Gastroesophageal sphincter (tissue), 4 donors: ENCODE measurements at regions not wholly inside any gene's neighbourhood (a gene's known extent, or its start where the extent isn't known, plus 50 kb on each side); places are given as distances from the start of the nearest gene placed in this dataset.

ENCODE experiments used
- ATAC-seq: fragments of 150-250 bp; one replicate; pipeline ENCODE4 v1.9.1; 2016; ENCODE audit warnings: mild to moderate bottlenecking, moderate library complexity
- H3K27ac ChIP-seq, 4 donors: fragments of 200-600 bp; sonication (generic) in 3 of 4; 1 replicate in 3 of 4; 2 replicates in 1 of 4; pipeline ENCODE4 v1.5.1; 2016 to 2019
- H3K27me3 ChIP-seq: fragments of 200-600 bp; sonication (generic); one replicate; pipeline ENCODE4 v1.5.1; 2019
- H3K36me3 ChIP-seq, 2 donors: fragments of 200-600 bp; sonication (generic); one replicate each; pipeline ENCODE4 v1.5.1; 2019; ENCODE audit warnings: control low read depth in 1 of 2
- H3K4me1 ChIP-seq, 3 donors: fragments of 200-600 bp; sonication (generic); 1 replicate in 2 of 3; 2 replicates in 1 of 3; pipeline ENCODE4 v1.5.1; 2016 to 2019; ENCODE audit warnings: control low read depth in 2 of 3
- H3K4me3 ChIP-seq, 2 donors: fragments of 200-600 bp; sonication (generic); one replicate each; pipeline ENCODE4 v1.5.1; 2019; ENCODE audit warnings: mild to moderate bottlenecking in 1 of 2, moderate library complexity in 1 of 2
- H3K9me3 ChIP-seq, 3 donors: fragments of 200-600 bp; sonication (generic); one replicate each; pipeline ENCODE4 v1.5.1; 2017 to 2019; ENCODE audit warnings: control low read depth in 2 of 3
- EP300 ChIP-seq: sonication (generic); formaldehyde crosslinking; IDR thresholded peaks from one replicate; pipeline ENCODE4 v1.6.1; 2017; ENCODE audit warnings: antibody characterized with exemption, mild to moderate bottlenecking
- POLR2A ChIP-seq, 2 donors: fragments of 450-650 bp; IDR thresholded peaks; one replicate each; pipeline ENCODE4 v1.6.1; 2017; ENCODE audit warnings: antibody characterized with exemption in 2 of 2, mild to moderate bottlenecking in 2 of 2, moderate library complexity in 1 of 2
- POLR2AphosphoS5 ChIP-seq: sonication (generic); formaldehyde crosslinking; IDR thresholded peaks from one replicate; pipeline ENCODE4 v1.6.1; 2017; ENCODE audit warnings: antibody characterized with exemption
- WGBS, 2 donors: methylation state at CpG; one replicate each; pipeline ENCODE4 v1.1.5; 2018; ENCODE audit warnings: low coverage in 1 of 2; 5-methylcytosine and 5-hydroxymethylcytosine counted together
- TF ChIP-seq, protein P1 (sequence below), 4 experiments: fragments of 200-600 bp in 2 of 4; fragments of 450-650 bp in 2 of 4; sonication (generic) in 1 of 4; IDR thresholded peaks; one replicate each; pipeline ENCODE4 v1.5.1; 2017 to 2019; ENCODE audit warnings: antibody characterized with exemption in 4 of 4, mild to moderate bottlenecking in 2 of 4, moderate library complexity in 2 of 4

DNA sequence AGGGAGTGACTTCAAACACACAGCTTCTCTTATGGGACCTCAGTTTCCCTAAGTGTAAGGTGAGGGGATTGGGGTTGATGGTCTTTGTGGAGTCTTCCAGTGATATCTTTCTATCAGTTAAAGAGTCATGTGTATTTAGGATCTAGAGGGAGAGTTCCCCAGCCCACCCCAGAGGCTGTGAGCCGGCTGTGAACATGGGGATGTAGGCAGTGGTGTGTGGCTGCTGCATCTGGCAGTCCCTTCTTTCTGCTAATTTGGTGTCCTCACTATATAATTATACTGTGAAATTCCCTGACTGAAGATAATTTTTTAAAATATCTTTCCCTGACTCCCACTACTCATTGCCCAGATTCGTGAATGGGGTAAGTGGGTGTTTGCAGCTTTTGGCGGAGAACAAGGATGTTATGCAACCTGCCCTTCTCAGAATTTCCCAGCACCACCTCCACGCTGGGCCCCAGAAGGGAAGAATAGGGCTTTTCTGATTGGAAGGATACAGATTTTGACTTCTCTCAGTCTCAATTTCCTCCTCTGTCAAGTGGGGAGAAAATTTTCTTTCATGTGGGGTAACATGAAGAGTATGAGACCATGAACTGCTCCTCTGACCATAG lies 79.0 kb upstream of the RASGRF1 start:
- Histone ChIP-seq H3K9me3 (no peaks in the 10 kb centered on the region), H3K4me3 (no peak overlapping the region), H3K27ac (no peak overlapping the region), H3K36me3 (no peaks in the 10 kb centered on the region), H3K4me1 (no peaks in the 10 kb centered on the region), H3K27me3 (peaks cover 55% of the 10 kb centered on the region)
- WGBS, 2 donors = 72% methylated on average over 3 to 4 of the region's 4 CpGs
- ATAC-seq = no peak
- TF ChIP-seq POLR2A (IDR thresholded peaks at IDR 0.05) (no peak), EP300 (no peak), POLR2AphosphoS5 (no peak)
- TF ChIP-seq, protein P1, sequence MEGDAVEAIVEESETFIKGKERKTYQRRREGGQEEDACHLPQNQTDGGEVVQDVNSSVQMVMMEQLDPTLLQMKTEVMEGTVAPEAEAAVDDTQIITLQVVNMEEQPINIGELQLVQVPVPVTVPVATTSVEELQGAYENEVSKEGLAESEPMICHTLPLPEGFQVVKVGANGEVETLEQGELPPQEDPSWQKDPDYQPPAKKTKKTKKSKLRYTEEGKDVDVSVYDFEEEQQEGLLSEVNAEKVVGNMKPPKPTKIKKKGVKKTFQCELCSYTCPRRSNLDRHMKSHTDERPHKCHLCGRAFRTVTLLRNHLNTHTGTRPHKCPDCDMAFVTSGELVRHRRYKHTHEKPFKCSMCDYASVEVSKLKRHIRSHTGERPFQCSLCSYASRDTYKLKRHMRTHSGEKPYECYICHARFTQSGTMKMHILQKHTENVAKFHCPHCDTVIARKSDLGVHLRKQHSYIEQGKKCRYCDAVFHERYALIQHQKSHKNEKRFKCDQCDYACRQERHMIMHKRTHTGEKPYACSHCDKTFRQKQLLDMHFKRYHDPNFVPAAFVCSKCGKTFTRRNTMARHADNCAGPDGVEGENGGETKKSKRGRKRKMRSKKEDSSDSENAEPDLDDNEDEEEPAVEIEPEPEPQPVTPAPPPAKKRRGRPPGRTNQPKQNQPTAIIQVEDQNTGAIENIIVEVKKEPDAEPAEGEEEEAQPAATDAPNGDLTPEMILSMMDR (IDR thresholded peaks at IDR 0.05) = no peak

DNA sequence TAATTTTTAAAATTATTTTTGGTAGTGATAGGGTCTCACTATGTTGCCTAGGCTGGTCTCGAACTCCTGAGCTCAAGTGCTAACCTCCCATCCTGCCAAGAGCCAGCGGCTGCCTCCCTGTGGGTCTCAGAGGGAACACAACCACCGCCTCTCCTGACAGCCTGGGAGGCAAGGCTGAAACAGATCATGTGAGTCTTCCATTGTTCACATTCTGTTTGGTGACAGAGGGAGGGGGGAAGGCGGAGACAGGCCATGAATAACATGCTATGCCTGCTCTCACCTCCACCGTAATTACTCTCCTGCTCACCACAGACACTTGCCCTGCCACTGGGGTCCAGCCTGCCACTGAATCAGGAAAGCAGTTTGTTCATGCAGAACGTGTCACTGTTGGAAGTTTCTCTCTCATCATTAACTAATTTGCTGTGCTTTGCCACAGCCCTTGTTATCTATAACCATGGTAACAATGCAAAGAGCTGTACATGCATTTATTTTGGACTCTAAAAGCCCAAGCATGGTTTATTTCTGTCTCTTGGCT lies 78.4 kb upstream of the RASGRF1 start:
- Histone ChIP-seq H3K9me3 (no peaks in the 10 kb centered on the region), H3K27me3 (peaks cover 55% of the 10 kb centered on the region), H3K4me3 (no peak overlapping the region), H3K4me1 (no peaks in the 10 kb centered on the region), H3K36me3 (no peaks in the 10 kb centered on the region), H3K27ac (no peak overlapping the region)
- TF ChIP-seq EP300 (no peak), POLR2A (IDR thresholded peaks at IDR 0.05) (no peak), POLR2AphosphoS5 (no peak)
- TF ChIP-seq, protein P1 (IDR thresholded peaks at IDR 0.05) = no peak
- ATAC-seq = no peak
- 9 to 14% methylated on average over 3 of the region's 6 CpGs for WGBS, 2 donors

DNA sequence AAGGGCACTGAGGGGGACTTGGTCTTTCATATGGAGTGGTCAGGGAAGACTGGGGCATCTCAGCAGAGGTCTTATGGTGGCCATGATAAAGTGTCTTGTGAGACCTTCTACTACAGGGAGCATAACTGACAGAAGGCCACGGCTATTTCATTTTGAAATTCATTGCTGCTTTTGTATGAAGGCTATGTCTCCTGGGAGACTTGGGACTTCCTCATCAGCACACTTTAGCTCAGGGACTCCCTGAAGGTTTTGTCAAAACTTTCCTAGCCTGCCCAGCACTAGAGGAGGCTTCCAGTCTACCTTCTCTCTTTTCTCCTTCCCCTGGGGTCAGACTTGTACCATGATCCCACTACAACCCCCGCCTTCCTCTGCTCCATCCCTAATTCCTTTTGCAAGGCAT lies 77.2 kb upstream of the RASGRF1 start:
- no peak for TF ChIP-seq POLR2AphosphoS5
- TF ChIP-seq EP300 = no peak
- TF ChIP-seq, protein P1 (IDR thresholded peaks at IDR 0.05) = no peak
- TF ChIP-seq POLR2A (IDR thresholded peaks at IDR 0.05) = no peak
- H3K9me3 ChIP-seq = no peaks in the 10 kb centered on the region
- WGBS, 2 donors = 94% methylated on average over 2 of the region's 2 CpGs; no CpG with 5 or more reads in 1 of the 2 donors
- ATAC-seq = no peak
- H3K27me3 ChIP-seq = peaks cover 43% of the 10 kb centered on the region
- H3K27ac ChIP-seq = no peak overlapping the region
- no peaks in the 10 kb centered on the region for H3K4me1 ChIP-seq
- H3K4me3 ChIP-seq = no peak overlapping the region
- H3K36me3 ChIP-seq = no peaks in the 10 kb centered on the region

DNA sequence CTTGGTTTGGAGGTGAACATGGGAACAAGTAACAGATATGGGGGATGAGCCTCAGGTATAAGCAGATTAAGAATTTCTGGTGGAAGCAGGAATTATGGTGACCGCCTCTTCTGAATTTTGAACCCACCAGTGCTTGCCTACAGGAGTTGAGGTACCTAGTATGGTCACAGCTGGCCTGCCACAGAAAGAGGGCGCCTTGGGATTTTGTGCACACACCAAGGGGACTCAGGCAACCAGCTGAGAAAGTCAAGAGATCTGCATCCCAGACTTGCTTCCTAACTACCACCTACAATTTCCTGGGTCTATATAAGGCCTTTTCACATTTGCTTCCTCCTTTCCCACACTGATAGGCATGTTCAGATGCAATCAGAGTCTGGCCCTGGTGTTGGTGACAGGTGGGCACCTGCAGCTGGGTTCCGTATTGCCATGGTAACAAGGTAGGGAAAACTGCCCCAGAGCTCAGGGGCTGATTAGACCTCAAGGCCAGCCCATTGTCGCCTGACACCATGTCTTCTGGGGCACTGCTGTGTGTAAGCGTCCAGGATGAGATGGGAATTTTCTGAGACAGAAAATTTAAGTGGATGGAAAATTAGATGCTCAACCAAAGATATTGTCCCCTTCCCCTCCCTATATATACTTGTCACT lies 75.9 kb upstream of the RASGRF1 start:
- TF ChIP-seq POLR2AphosphoS5 = no peak
- no peak for TF ChIP-seq POLR2A (IDR thresholded peaks at IDR 0.05)
- TF ChIP-seq, protein P1 (IDR thresholded peaks at IDR 0.05) = no peak
- TF ChIP-seq EP300 = no peak
- no peak overlapping the region for H3K27ac ChIP-seq
- H3K27me3 ChIP-seq = peaks cover 30% of the 10 kb centered on the region
- H3K4me3 ChIP-seq = no peak overlapping the region
- 72 to 97% methylated on average over 3 of the region's 5 CpGs for WGBS, 2 donors
- ATAC-seq = no peak
- no peaks in the 10 kb centered on the region for H3K9me3 ChIP-seq
- no peaks in the 10 kb centered on the region for H3K36me3 ChIP-seq
- H3K4me1 ChIP-seq = no peaks in the 10 kb centered on the region

DNA sequence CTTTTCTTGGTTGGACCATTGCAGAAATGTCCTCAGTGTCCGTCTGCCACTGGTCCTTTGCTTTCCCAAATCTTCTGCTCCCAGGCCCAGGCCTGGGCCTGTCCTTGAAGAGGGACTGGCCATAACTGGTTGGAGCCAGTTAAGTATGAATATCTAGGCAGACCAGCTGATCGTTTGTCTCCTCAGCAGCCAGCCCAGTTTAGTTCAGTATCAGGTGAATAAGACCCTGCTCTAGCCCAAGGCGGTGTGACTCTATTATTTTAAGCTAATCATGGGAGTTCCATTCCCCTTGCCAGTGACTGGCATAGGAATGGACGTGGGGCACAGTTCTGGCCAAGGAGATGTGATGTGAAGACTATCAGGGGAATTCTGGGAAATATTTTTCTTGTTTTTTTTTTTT lies 73.9 kb upstream of the RASGRF1 start:
- Histone ChIP-seq H3K9me3 (no peaks in the 10 kb centered on the region), H3K27ac (no peak overlapping the region), H3K27me3 (peaks cover 17% of the 10 kb centered on the region), H3K36me3 (no peaks in the 10 kb centered on the region), H3K4me3 (no peak overlapping the region), H3K4me1 (no peaks in the 10 kb centered on the region)
- no peak for ATAC-seq
- TF ChIP-seq POLR2AphosphoS5 (no peak), POLR2A (IDR thresholded peaks at IDR 0.05) (no peak), EP300 (no peak)
- TF ChIP-seq, protein P1 (IDR thresholded peaks at IDR 0.05) = no peak
- WGBS, 2 donors = 78 to 81% methylated on average over 1 to 4 of the region's 4 CpGs
